Kidney (tissue), 13 donors: ENCODE measurements at regions not wholly inside any gene's neighbourhood (a gene's known extent, or its start where the extent isn't known, plus 50 kb on each side); places are given as distances from the start of the nearest gene placed in this dataset.

ENCODE experiments used
- DNase-seq, 5 donors: peaks; one replicate each; pipeline ENCODE4 v3.0.0-alpha.2; 2013 to 2020
- FAIRE-seq: peaks from 2 replicates; lab custom pipeline; 2012; peaks lifted over from hg19 to GRCh38; lab: Jason Lieb, UNC
- H3K27ac ChIP-seq, 2 donors: one replicate each; pipeline ENCODE4 v1.7.0; 2013; ENCODE audit warnings: low read depth in 2 of 2, low read length in 2 of 2, inconsistent platforms in 1 of 2
- H3K27me3 ChIP-seq: one replicate; pipeline ENCODE4 v1.7.1; 2013; ENCODE audit warnings: low read length, inconsistent platforms; ENCODE audit not compliant: control insufficient read depth, insufficient read depth
- H3K36me3 ChIP-seq, 3 donors: one replicate each; pipeline versions ENCODE4 v1.7.0 to v1.7.1; 2013; ENCODE audit warnings: low read length in 3 of 3, control low read depth in 1 of 3, inconsistent platforms in 1 of 3; ENCODE audit not compliant: insufficient read depth in 3 of 3, control insufficient read depth in 2 of 3
- H3K4me1 ChIP-seq, 3 donors: one replicate each; pipeline versions ENCODE4 v1.7.0 to v1.7.1; 2013; ENCODE audit warnings: low read length in 3 of 3, inconsistent platforms in 1 of 3, low read depth in 1 of 3; ENCODE audit not compliant: control insufficient read depth in 2 of 3, insufficient read depth in 2 of 3
- H3K4me3 ChIP-seq, 3 donors: one replicate each; pipeline versions ENCODE4 v1.7.0 to v1.8.1; 2013; ENCODE audit warnings: low read length in 3 of 3, control low read depth in 1 of 3, inconsistent platforms in 1 of 3
- H3K9ac ChIP-seq, 3 donors: one replicate each; pipeline versions ENCODE4 v1.7.0 to v1.7.1; 2013; ENCODE audit warnings: low read length in 3 of 3, control low read depth in 1 of 3, inconsistent platforms in 1 of 3
- H3K9me3 ChIP-seq, 3 donors: one replicate each; pipeline versions ENCODE4 v1.7.0 to v1.7.1; 2013; ENCODE audit warnings: low read length in 3 of 3, control low read depth in 1 of 3, inconsistent platforms in 1 of 3; ENCODE audit not compliant: control insufficient read depth in 2 of 3, insufficient read depth in 1 of 3
- intact Hi-C: fragments of 100-400 bp; cut with DNase I; formaldehyde crosslinking; loops from one replicate; pipeline ENCODE4 v1.11.1; 2022
- TF ChIP-seq, protein P1 (sequence below): IDR thresholded peaks from 3 replicates; pipeline ENCODE4 v1.5.1; 2012; ENCODE audit warnings: mild to moderate bottlenecking, moderate library complexity, borderline replicate concordance; ENCODE audit not compliant: insufficient read depth; ENCODE audit errors: extremely low read depth
- donor health status: control.
- donor health status: control.
- donor health status: control.
- donor health status: control.
- donor health status: control.
- donor health status: DM: yes; HTN: yes; CAD: no.
- donor health status: Normal renal cell carcinoma (clear cell type).

GRCh38 chr7:52436278-52436677 is 599.2 kb upstream of the POM121L12 start:
- no peaks in the 10 kb centered on the region for H3K27me3 ChIP-seq
- H3K36me3 ChIP-seq = no peaks in the 10 kb centered on the region
- no peak for DNase-seq
- no peak overlapping the region for H3K27ac ChIP-seq
- no peaks in the 10 kb centered on the region for H3K9me3 ChIP-seq
- TF ChIP-seq, protein P1, sequence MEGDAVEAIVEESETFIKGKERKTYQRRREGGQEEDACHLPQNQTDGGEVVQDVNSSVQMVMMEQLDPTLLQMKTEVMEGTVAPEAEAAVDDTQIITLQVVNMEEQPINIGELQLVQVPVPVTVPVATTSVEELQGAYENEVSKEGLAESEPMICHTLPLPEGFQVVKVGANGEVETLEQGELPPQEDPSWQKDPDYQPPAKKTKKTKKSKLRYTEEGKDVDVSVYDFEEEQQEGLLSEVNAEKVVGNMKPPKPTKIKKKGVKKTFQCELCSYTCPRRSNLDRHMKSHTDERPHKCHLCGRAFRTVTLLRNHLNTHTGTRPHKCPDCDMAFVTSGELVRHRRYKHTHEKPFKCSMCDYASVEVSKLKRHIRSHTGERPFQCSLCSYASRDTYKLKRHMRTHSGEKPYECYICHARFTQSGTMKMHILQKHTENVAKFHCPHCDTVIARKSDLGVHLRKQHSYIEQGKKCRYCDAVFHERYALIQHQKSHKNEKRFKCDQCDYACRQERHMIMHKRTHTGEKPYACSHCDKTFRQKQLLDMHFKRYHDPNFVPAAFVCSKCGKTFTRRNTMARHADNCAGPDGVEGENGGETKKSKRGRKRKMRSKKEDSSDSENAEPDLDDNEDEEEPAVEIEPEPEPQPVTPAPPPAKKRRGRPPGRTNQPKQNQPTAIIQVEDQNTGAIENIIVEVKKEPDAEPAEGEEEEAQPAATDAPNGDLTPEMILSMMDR = no peak
- no peak overlapping the region for H3K4me3 ChIP-seq
- H3K4me1 ChIP-seq = no peaks in the 10 kb centered on the region
- no peak for FAIRE-seq
- intact Hi-C loops = no loop called here
- no peak overlapping the region for H3K9ac ChIP-seq

- intact Hi-C loops = no loop called here
- Histone ChIP-seq H3K36me3 (no peaks in the 10 kb centered on the region), H3K27me3 (no peaks in the 10 kb centered on the region), H3K27ac (no peak overlapping the region), H3K4me1 (no peaks in the 10 kb centered on the region), H3K4me3 (no peak overlapping the region), H3K9ac (no peak overlapping the region), H3K9me3 (no peaks in the 10 kb centered on the region)
- DNase-seq = peak in 1 of 5 donors; percentile 52
- TF ChIP-seq, protein P1 = no peak
- no peak for FAIRE-seq
Measured at GRCh38 chr7:52431082-52431815, 604.2 kb upstream of the POM121L12 start.

- H3K9ac ChIP-seq = no peak overlapping the region
- no peak overlapping the region for H3K4me3 ChIP-seq
- no peaks in the 10 kb centered on the region for H3K4me1 ChIP-seq
- no peak overlapping the region for H3K27ac ChIP-seq
- no peaks in the 10 kb centered on the region for H3K36me3 ChIP-seq
- H3K27me3 ChIP-seq = no peaks in the 10 kb centered on the region
- no peak for FAIRE-seq
- TF ChIP-seq, protein P1 = no peak
- intact Hi-C loops = no loop called here
- H3K9me3 ChIP-seq = no peaks in the 10 kb centered on the region
- no peak for DNase-seq
Measured at GRCh38 chr7:52423251-52423650, 612.2 kb upstream of the POM121L12 start.
